ENCODE measurements at regions not wholly inside any gene's neighbourhood (a gene's known extent, or its start where the extent isn't known, plus 50 kb on each side); places are given as distances from the start of the nearest gene placed in this dataset.

DNA sequence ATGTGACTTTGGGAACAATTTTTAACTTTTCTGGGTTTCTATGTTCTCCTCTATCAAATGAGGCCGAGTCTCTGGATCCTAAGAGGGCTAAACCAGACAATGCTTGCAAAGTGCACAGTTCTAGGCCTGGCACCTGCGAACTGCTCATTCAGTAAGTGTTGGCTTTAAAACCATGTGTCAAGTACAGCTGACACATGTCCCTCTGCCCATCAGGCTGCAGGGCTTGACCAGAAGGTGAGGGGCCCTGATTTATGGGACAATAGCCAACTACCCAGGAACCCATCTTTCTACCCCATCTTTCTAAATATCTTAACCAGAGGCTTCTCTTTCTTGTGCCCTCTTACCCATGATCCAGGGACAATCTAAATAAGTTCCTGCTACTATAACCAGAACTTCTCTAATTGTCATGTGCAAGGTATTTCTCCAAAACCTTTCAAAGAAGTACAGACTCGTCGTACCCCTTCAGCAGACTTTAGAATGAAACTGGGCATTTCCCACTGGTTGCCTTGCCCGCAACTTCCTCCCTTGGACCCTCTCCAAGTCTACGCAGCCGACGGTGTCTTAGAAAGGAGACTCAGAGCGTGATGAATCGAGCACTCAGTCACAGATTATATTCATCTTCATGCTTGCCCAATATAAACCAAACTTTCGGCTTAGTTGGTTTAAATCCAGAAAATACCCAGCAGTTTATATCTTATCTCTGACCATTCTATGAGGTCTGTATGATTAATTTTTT lies 69.8 kb upstream of the STEAP1B start:
- TF ChIP-seq, protein P1, sequence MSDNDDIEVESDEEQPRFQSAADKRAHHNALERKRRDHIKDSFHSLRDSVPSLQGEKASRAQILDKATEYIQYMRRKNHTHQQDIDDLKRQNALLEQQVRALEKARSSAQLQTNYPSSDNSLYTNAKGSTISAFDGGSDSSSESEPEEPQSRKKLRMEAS (IDR thresholded peaks at IDR 0.05), result no peak
- TF ChIP-seq, protein P2, sequence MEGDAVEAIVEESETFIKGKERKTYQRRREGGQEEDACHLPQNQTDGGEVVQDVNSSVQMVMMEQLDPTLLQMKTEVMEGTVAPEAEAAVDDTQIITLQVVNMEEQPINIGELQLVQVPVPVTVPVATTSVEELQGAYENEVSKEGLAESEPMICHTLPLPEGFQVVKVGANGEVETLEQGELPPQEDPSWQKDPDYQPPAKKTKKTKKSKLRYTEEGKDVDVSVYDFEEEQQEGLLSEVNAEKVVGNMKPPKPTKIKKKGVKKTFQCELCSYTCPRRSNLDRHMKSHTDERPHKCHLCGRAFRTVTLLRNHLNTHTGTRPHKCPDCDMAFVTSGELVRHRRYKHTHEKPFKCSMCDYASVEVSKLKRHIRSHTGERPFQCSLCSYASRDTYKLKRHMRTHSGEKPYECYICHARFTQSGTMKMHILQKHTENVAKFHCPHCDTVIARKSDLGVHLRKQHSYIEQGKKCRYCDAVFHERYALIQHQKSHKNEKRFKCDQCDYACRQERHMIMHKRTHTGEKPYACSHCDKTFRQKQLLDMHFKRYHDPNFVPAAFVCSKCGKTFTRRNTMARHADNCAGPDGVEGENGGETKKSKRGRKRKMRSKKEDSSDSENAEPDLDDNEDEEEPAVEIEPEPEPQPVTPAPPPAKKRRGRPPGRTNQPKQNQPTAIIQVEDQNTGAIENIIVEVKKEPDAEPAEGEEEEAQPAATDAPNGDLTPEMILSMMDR (IDR thresholded peaks at IDR 0.05; ENCODE audit: low read depth, low read length, missing input control), result no peak
- TF ChIP-seq, protein P3, sequence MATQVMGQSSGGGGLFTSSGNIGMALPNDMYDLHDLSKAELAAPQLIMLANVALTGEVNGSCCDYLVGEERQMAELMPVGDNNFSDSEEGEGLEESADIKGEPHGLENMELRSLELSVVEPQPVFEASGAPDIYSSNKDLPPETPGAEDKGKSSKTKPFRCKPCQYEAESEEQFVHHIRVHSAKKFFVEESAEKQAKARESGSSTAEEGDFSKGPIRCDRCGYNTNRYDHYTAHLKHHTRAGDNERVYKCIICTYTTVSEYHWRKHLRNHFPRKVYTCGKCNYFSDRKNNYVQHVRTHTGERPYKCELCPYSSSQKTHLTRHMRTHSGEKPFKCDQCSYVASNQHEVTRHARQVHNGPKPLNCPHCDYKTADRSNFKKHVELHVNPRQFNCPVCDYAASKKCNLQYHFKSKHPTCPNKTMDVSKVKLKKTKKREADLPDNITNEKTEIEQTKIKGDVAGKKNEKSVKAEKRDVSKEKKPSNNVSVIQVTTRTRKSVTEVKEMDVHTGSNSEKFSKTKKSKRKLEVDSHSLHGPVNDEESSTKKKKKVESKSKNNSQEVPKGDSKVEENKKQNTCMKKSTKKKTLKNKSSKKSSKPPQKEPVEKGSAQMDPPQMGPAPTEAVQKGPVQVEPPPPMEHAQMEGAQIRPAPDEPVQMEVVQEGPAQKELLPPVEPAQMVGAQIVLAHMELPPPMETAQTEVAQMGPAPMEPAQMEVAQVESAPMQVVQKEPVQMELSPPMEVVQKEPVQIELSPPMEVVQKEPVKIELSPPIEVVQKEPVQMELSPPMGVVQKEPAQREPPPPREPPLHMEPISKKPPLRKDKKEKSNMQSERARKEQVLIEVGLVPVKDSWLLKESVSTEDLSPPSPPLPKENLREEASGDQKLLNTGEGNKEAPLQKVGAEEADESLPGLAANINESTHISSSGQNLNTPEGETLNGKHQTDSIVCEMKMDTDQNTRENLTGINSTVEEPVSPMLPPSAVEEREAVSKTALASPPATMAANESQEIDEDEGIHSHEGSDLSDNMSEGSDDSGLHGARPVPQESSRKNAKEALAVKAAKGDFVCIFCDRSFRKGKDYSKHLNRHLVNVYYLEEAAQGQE (IDR thresholded peaks at IDR 0.05), result no peak
- TF ChIP-seq, protein P4, sequence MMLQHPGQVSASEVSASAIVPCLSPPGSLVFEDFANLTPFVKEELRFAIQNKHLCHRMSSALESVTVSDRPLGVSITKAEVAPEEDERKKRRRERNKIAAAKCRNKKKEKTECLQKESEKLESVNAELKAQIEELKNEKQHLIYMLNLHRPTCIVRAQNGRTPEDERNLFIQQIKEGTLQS (IDR thresholded peaks at IDR 0.05), result no peak
- TF ChIP-seq JUND (IDR thresholded peaks at IDR 0.05), result no peak
- TF ChIP-seq GABPA (IDR thresholded peaks at IDR 0.05 in 1 of 2, conservative IDR thresholded peaks at IDR 0.05 in 1 of 2), result no peak
- no peak for TF ChIP-seq RXRA (IDR thresholded peaks at IDR 0.05)

All from liver (tissue), 3 donors.